SU-DHL-6 (cell line): ENCODE measurements at regions not wholly inside any gene's neighbourhood (a gene's known extent, or its start where the extent isn't known, plus 50 kb on each side); places are given as distances from the start of the nearest gene placed in this dataset.

ENCODE experiments used
- EZH2phosphoT487 ChIP-seq: fragments of 200-600 bp; sonication (generic), shearing (Covaris generic); conservative IDR thresholded peaks from 2 replicates; pipeline ENCODE4 v1.6.1; 2018; ENCODE audit warnings: mild to moderate bottlenecking, antibody characterized with exemption, low read length, moderate library complexity, mixed read lengths
- TF ChIP-seq, protein P1 (sequence below): fragments of 200-600 bp; sonication (generic); IDR thresholded peaks from one replicate; pipeline ENCODE4 v1.5.1; 2017; ENCODE audit warnings: antibody characterized with exemption, mild to moderate bottlenecking, low read length, moderate library complexity; ENCODE audit not compliant: insufficient read depth, poor library complexity, severe bottlenecking

DNA sequence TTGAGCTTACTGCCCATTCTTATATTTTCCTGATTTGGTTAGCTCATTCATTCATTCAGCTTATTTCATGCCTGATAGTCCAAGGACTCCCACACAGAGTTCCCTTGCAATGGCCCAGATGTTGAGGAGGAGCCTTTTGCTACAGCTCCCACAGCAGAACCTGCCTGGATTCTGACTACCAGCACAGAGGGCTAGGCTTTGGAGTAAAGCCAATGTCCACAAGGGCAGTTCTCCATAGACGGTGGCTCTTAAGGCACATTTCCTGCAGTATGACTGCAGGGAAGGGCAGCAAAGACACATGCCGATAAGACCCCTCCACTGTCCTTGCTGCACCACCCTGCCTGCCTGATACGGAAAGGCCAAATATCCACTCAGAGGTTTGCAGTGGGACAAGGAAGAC is 112.3 kb upstream of the SYNDIG1 start:
- TF ChIP-seq, protein P1, sequence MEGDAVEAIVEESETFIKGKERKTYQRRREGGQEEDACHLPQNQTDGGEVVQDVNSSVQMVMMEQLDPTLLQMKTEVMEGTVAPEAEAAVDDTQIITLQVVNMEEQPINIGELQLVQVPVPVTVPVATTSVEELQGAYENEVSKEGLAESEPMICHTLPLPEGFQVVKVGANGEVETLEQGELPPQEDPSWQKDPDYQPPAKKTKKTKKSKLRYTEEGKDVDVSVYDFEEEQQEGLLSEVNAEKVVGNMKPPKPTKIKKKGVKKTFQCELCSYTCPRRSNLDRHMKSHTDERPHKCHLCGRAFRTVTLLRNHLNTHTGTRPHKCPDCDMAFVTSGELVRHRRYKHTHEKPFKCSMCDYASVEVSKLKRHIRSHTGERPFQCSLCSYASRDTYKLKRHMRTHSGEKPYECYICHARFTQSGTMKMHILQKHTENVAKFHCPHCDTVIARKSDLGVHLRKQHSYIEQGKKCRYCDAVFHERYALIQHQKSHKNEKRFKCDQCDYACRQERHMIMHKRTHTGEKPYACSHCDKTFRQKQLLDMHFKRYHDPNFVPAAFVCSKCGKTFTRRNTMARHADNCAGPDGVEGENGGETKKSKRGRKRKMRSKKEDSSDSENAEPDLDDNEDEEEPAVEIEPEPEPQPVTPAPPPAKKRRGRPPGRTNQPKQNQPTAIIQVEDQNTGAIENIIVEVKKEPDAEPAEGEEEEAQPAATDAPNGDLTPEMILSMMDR, result no peak
- TF ChIP-seq EZH2phosphoT487, result no peak
